PC-3 (cell line): ENCODE measurements at regions not wholly inside any gene's neighbourhood (a gene's known extent, or its start where the extent isn't known, plus 50 kb on each side); places are given as distances from the start of the nearest gene placed in this dataset.

Experiments
- CTCF ChIP-seq: fragments of 300-600 bp; sonication (generic); conservative IDR thresholded peaks from 2 replicates; pipeline ENCODE4 v1.5.1; 2017; ENCODE audit warnings: antibody characterized with exemption, low read depth, mild to moderate bottlenecking, low read length
- EZH2 ChIP-seq: fragments of 300-600 bp; sonication (generic); IDR thresholded peaks from one replicate; pipeline ENCODE4 v1.6.1; 2017; ENCODE audit warnings: antibody characterized with exemption, mild to moderate bottlenecking, low read length; ENCODE audit not compliant: unreplicated experiment
- EZH2phosphoT487 ChIP-seq: fragments of 300-600 bp; sonication (generic); IDR thresholded peaks from 2 replicates; pipeline ENCODE4 v1.6.1; 2018; ENCODE audit warnings: mild to moderate bottlenecking, antibody characterized with exemption, low read length, borderline replicate concordance

GRCh38 chr4:72207196-72207595 is 175.4 kb downstream of the NPFFR2 start:
- no peak for TF ChIP-seq CTCF
- no peak for TF ChIP-seq EZH2phosphoT487
- no peak for TF ChIP-seq EZH2
